ENCODE measurements at regions not wholly inside any gene's neighbourhood (a gene's known extent, or its start where the extent isn't known, plus 50 kb on each side); places are given as distances from the start of the nearest gene placed in this dataset.

- ATAC-seq: no peak
- intact Hi-C loops (cut with micrococcal nuclease): no loop called here
- DNase-seq: no peak
Measured at GRCh38 chr14:87575378-87575777, 417.6 kb downstream of the GALC start.

- ATAC-seq: no peak
- intact Hi-C loops (cut with micrococcal nuclease): no loop called here
- DNase-seq: no peak
Measured at GRCh38 chr14:87573591-87573990, 419.4 kb downstream of the GALC start.

GRCh38 chr14:87567618-87568295 lies 425.2 kb downstream of the GALC start:
- ATAC-seq (no peak), DNase-seq (no peak)
- intact Hi-C loops (cut with micrococcal nuclease): no loop called here

- peak; percentile 30 for ATAC-seq
- DNase-seq: no peak
- intact Hi-C loops (cut with micrococcal nuclease): no loop called here
Measured at GRCh38 chr14:87566991-87567390, 426.0 kb downstream of the GALC start.

- intact Hi-C loops (cut with micrococcal nuclease): no loop called here
- DNase-seq (no peak), ATAC-seq (no peak)
Measured at GRCh38 chr14:87547536-87547935, 445.4 kb downstream of the GALC start.

DNA sequence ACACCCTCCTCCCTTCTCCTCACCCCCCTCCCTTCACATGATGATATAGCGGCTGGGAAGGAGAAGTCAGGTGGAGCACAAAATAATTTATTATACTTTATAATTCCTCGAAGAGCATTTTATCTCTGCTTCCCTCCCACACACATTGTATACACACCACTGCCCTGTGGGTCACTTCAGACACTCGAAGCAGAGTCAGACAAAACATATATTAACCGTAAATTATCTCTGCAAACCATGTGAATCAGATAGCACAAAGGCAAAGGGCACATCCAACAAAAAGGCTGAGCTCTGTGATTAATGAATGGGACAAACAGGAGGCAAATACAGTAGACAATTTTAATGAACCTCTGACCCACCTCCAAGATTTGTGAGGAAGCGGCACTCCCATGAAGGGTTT lies 450.7 kb downstream of the GALC start:
- ATAC-seq (no peak), DNase-seq (no peak)
- intact Hi-C loops (cut with micrococcal nuclease): no loop called here

GRCh38 chr14:87540339-87540738 lies 452.6 kb downstream of the GALC start:
- DNase-seq (no peak), ATAC-seq (no peak)
- intact Hi-C loops (cut with micrococcal nuclease): no loop called here

- DNase-seq (no peak), ATAC-seq (no peak)
- intact Hi-C loops (cut with micrococcal nuclease): no loop called here
Measured at GRCh38 chr14:87529081-87529480, 463.9 kb downstream of the GALC start.

DNA sequence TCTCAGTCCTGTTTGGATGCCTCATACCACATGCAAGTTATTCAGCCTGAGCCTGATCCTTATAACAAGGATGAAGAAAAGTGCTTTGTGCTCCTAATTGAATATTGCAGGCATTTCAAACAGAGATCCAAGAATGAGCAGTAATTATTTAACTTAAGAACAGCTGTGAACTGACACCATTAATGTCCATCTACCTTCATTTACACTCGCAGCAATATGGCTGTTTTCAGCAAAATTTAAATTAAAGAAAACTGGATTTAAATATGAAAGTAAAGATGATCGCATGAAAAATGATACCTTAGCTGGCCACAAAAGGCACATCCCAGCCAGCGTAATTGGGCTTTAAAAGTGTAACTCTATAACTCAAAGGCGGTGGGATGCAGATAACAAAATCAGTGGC lies 466.3 kb downstream of the GALC start:
- intact Hi-C loops (cut with micrococcal nuclease): no loop called here
- no peak for ATAC-seq
- DNase-seq: no peak

DNA sequence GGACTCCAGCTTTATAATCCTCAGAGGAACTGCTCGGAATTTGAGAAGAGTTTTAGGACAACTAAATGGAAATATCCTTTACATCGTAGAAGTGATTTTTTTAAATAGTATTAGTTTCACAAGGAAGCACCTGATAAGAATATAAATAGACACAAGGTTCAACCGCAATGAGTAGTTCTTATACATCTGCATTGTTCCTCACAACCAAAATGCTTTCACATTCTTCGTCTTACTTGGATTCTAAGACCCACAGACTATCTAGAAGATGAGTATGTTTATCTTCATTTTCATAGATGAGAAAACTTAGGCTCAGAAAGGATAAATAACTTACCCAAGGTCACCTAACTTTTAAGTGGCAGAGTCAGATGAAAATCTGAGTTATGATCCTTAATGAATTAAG lies 469.0 kb downstream of the GALC start:
- intact Hi-C loops (cut with micrococcal nuclease): no loop called here
- DNase-seq (no peak), ATAC-seq (no peak)

- DNase-seq (no peak), ATAC-seq (no peak)
- intact Hi-C loops (cut with micrococcal nuclease): no loop called here
Measured at GRCh38 chr14:87522575-87522974, 470.4 kb downstream of the GALC start.

- intact Hi-C loops (cut with micrococcal nuclease): no loop called here
- ATAC-seq (no peak), DNase-seq (no peak)
Measured at GRCh38 chr14:87508333-87508732, 484.6 kb downstream of the GALC start.

DNA sequence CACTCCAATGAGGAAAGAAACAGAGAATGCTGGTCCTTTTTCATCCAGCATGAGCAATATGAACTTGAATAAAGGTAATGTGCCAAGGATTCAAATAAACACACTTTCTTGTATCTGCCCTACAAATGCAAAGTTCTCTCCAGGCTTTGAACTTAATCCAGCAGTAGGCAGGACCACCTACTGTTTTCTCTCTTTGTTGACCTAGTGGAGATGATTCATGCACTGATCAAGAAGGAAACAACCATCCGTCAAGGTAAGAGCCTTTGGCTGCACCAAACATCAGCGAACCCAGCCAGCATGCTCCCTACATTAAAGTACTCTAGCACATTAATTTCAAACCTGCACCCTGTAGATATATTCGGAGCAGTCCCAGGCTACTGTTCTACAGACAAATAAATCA lies 489.3 kb downstream of the GALC start:
- ATAC-seq (no peak), DNase-seq (no peak)
- intact Hi-C loops (cut with micrococcal nuclease): no loop called here

GRCh38 chr14:87497301-87497700 lies 495.7 kb downstream of the GALC start:
- no peak for ATAC-seq
- DNase-seq: no peak
- intact Hi-C loops (cut with micrococcal nuclease): no loop called here

DNA sequence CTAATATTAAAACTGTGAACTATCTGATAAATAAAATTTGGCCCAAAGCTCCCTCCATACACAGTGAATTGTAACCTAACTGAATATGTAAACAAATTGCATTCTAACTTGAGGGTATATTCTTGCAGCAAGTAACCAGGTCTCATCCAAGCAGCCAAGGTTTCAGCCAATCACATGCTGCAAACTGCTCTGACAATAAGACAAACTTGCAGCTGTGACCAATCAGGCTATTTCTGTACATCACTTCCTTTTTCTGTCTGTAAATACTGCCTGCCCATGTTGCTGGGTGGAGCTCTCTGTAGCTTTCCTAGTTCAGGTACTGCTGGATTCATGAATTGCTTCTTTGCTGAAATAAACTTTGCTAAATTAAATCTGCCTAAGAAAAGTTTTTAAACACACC lies 499.0 kb downstream of the GALC start:
- DNase-seq (no peak), ATAC-seq (no peak)
- intact Hi-C loops (cut with micrococcal nuclease): no loop called here

DNA sequence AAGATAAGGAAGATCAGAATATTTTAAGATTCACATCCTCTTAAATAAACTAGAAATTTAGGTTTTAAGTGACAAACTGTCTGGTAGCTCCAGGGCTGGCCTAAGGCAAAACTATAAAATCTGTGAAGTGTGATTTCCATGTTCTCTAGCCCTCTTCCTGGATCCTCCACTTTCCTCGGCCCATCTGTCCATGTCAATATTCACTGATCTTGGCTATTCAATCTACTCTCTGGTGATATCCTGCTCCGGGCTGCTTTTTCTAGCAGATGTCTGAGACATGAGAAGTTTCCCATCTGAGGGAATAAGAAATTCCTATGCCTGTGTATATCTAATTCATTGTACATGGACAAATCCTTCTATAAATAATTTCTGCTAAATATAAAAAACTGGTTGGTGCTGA lies 500.4 kb downstream of the GALC start:
- intact Hi-C loops (cut with micrococcal nuclease): no loop called here

DNA sequence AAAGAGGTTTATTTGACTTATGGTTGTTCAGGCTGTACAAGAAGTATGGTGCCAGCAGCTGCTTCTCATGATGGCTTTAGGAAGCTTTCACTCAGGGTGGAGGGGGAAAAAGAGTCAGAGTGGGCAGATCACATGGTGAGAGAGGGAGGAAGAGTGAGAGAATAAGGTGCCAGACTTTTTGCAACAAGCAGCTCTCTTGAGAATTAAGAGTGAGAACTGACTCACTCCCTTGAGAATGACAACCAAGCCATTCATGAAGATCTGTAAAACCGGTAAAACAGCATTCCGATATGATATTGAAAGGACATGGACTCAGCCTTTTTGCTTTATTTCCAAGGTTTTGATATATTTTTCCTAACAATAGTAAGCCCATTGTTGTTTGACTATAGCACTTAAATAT lies 501.2 kb downstream of the GALC start:
- DNase-seq (no peak), ATAC-seq (no peak)
- intact Hi-C loops (cut with micrococcal nuclease): no loop called here

More for the DNA sequence above, 500.4 kb downstream of the GALC start:
- DNase-seq: no peak
- ATAC-seq: no peak

DNA sequence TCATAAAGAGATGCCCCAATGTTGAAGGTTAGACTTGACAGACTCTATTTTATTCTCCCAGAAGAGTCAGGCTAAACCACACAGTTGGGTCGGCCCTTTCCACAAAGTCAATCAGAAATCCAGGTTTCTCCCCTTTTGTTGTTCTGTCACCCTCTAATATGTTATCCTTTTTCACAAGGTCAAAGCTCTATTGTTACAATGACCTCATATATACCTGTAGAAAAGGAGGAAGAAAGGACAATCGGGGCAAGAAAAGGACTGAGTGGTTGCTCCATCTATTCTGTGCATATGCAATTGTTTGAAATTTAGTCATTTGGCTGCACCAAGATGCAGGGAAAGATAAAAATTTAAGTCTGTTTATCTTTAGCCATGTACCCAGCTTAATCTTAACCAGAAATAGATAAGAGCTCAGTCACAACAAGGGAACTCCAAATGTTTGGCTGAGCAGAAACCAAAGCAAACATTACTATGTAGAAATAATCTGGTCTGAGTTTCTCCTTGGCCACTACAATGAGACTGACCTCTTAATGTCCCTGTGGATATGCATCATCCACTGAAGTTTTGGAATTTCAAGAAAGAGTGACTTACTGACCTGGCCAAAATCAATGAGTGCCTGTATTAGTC lies 503.7 kb downstream of the GALC start:
- intact Hi-C loops (cut with micrococcal nuclease): no loop called here
- ATAC-seq: no peak
- no peak for DNase-seq

DNA sequence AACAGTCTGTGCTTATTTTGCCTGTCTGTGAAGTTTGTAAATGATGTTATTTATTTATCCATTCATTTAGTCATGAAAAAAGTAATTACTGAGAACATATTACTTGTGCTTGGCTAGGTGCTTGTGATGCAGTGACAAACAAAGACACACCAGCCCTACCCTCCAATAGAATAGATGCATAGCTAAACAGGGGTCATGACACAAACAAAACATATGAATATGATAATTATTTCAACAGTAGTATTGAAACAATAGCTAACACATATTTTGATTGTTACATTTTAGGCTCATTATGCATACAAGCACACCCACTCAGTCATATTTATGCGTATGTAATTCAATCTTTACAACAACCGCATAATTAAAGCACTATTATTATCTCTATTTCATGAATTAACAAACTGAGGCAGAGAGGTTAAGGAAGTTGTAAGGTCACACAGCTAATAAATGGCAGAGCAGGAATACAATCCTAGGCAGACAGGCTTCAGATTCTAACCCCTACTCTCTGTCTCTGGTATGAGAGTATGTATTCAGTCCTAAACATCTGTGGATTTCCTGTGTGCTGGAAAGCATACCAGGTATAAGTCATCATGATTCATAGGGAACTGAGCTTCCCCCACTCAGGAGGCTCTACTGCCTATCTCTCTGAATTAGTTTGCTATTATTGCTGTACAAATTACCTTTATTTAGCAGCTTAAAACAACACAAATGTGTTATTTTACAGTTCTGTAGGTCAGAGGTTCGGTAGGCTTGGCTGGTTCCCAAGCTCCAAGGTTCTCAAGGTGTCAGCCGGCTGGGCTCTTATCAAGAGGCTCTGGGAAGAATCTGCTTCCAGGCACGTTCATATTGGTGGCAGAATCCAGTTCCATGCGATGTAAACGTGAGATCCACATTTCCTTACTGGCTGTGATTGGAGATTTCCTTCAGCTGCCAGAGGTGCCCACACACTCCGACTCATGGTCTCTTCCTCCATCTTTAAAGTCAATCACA lies 509.4 kb downstream of the GALC start:
- ATAC-seq: no peak
- no peak for DNase-seq
- intact Hi-C loops (cut with micrococcal nuclease): no loop called here

GRCh38 chr14:87468531-87468930 lies 524.5 kb downstream of the GALC start:
- DNase-seq (no peak), ATAC-seq (no peak)
- intact Hi-C loops (cut with micrococcal nuclease): no loop called here
